WTC11 (cell line): ENCODE measurements at regions not wholly inside any gene's neighbourhood (a gene's known extent, or its start where the extent isn't known, plus 50 kb on each side); places are given as distances from the start of the nearest gene placed in this dataset.

Experiments
- CREB1 ChIP-seq: sonication (generic); formaldehyde crosslinking; IDR thresholded peaks from 2 replicates; pipeline ENCODE4 v1.8.0; 2023; ENCODE audit warnings: mild to moderate bottlenecking, missing genetic modification reagents
- SMAD3 ChIP-seq: sonication (generic); formaldehyde crosslinking; IDR thresholded peaks from 2 replicates; pipeline ENCODE4 v1.8.0; 2022; ENCODE audit warnings: missing genetic modification reagents, mild to moderate bottlenecking, borderline replicate concordance
- ZNF232 ChIP-seq: sonication (generic); formaldehyde crosslinking; IDR thresholded peaks from 2 replicates; pipeline ENCODE4 v1.8.0; 2022; ENCODE audit warnings: mild to moderate bottlenecking, missing genetic modification reagents
- TF ChIP-seq, protein P1 (sequence below): fragments of 200-600 bp; IDR thresholded peaks from 2 replicates; pipeline ENCODE4 v1.8.0; 2022; ENCODE audit warnings: antibody characterized with exemption
- TF ChIP-seq, protein P2 (sequence below): sonication (generic); formaldehyde crosslinking; IDR thresholded peaks from 2 replicates; pipeline ENCODE4 v1.8.0; 2023; ENCODE audit warnings: missing genetic modification reagents

DNA sequence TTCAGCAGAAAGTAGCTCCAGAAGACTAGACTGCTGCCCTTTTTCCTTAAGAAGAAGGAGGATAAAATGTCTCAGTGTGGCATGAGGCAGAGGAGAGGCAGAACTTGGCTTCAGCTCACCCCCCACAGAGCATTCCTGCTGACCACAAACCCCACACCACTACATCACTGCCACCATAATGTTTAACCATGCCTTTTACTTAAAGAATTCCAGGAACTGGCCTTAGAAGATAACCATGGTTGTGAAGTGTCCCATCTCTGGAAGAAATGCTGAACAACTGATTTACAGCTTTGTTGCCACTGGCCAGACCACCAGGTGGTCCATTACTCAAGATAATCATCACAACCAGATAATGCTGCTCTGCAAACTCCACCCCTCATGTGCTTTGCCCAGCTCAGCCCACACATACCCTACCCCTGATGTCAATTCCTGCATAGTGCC lies 154.1 kb downstream of the CD24 start:
- TF ChIP-seq, protein P1, sequence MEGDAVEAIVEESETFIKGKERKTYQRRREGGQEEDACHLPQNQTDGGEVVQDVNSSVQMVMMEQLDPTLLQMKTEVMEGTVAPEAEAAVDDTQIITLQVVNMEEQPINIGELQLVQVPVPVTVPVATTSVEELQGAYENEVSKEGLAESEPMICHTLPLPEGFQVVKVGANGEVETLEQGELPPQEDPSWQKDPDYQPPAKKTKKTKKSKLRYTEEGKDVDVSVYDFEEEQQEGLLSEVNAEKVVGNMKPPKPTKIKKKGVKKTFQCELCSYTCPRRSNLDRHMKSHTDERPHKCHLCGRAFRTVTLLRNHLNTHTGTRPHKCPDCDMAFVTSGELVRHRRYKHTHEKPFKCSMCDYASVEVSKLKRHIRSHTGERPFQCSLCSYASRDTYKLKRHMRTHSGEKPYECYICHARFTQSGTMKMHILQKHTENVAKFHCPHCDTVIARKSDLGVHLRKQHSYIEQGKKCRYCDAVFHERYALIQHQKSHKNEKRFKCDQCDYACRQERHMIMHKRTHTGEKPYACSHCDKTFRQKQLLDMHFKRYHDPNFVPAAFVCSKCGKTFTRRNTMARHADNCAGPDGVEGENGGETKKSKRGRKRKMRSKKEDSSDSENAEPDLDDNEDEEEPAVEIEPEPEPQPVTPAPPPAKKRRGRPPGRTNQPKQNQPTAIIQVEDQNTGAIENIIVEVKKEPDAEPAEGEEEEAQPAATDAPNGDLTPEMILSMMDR, result no peak
- TF ChIP-seq CREB1 (CRISPR knock-in tag) (no peak), SMAD3 (no peak), ZNF232 (CRISPR knock-in tag) (no peak)
- TF ChIP-seq, protein P2, sequence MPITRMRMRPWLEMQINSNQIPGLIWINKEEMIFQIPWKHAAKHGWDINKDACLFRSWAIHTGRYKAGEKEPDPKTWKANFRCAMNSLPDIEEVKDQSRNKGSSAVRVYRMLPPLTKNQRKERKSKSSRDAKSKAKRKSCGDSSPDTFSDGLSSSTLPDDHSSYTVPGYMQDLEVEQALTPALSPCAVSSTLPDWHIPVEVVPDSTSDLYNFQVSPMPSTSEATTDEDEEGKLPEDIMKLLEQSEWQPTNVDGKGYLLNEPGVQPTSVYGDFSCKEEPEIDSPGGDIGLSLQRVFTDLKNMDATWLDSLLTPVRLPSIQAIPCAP (CRISPR knock-in tag), result no peak
